DOHH2 (cell line): ENCODE measurements at regions not wholly inside any gene's neighbourhood (a gene's known extent, or its start where the extent isn't known, plus 50 kb on each side); places are given as distances from the start of the nearest gene placed in this dataset.

Source experiments
- H3F3A ChIP-seq: fragments of 200-600 bp; sonication (generic), shearing (Covaris generic); 2 replicates; pipeline ENCODE4 v1.6.0; 2016; ENCODE audit warnings: antibody characterized with exemption, mild to moderate bottlenecking; ENCODE audit not compliant: control insufficient read depth, insufficient read depth
- H3K27ac ChIP-seq: fragments of 200-600 bp; sonication (generic); 2 replicates; pipeline ENCODE4 v1.5.1; 2014; ENCODE audit warnings: low read depth, mild to moderate bottlenecking, low read length, moderate library complexity
- H3K27me3 ChIP-seq: fragments of 200-600 bp; sonication (generic); 2 replicates; pipeline ENCODE4 v1.6.1; 2014; ENCODE audit warnings: mild to moderate bottlenecking, low read length, mixed read lengths; ENCODE audit not compliant: control insufficient read depth
- H3K36me3 ChIP-seq: fragments of 200-600 bp; sonication (generic); 2 replicates; pipeline ENCODE4 v1.6.1; 2014; ENCODE audit warnings: mild to moderate bottlenecking, low read length, moderate library complexity, mixed read lengths; ENCODE audit not compliant: control insufficient read depth
- H3K4me1 ChIP-seq: fragments of 200-600 bp; sonication (generic); 2 replicates; pipeline ENCODE4 v1.6.1; 2014; ENCODE audit warnings: mild to moderate bottlenecking, low read length, mixed read lengths; ENCODE audit not compliant: control insufficient read depth
- H3K4me2 ChIP-seq: fragments of 200-600 bp; sonication (generic); 2 replicates; pipeline ENCODE4 v1.6.0; 2014; ENCODE audit warnings: mild to moderate bottlenecking, low read length, moderate library complexity
- H3K4me3 ChIP-seq: fragments of 200-600 bp; sonication (generic); 2 replicates; pipeline ENCODE4 v1.5.1; 2014; ENCODE audit warnings: mild to moderate bottlenecking, low read length, mixed read lengths
- H3K79me2 ChIP-seq: fragments of 200-600 bp; sonication (generic); 2 replicates; pipeline ENCODE4 v1.6.1; 2014; ENCODE audit warnings: mild to moderate bottlenecking, low read length, mixed read lengths; ENCODE audit not compliant: control insufficient read depth
- H3K9me2 ChIP-seq: fragments of 200-600 bp; sonication (generic); replicated peaks from 2 replicates; pipeline ENCODE4 v1.6.1; 2014; ENCODE audit warnings: mild to moderate bottlenecking, low read length, mixed read lengths; ENCODE audit not compliant: control insufficient read depth
- H3K9me3 ChIP-seq: fragments of 200-600 bp; sonication (generic); 2 replicates; pipeline ENCODE4 v1.6.1; 2014; ENCODE audit warnings: antibody characterized with exemption, low read length, mixed read lengths; ENCODE audit not compliant: control insufficient read depth, insufficient read depth
- H4K20me1 ChIP-seq: fragments of 200-600 bp; sonication (generic); 2 replicates; pipeline ENCODE4 v1.6.0; 2014; ENCODE audit warnings: low read depth, mild to moderate bottlenecking, antibody characterized with exemption, low read length, moderate library complexity; ENCODE audit not compliant: control insufficient read depth, insufficient read depth
- EZH2phosphoT487 ChIP-seq: fragments of 200-600 bp; sonication (generic); IDR thresholded peaks from 2 replicates; pipeline ENCODE4 v1.6.1; 2017; ENCODE audit warnings: borderline replicate concordance, mild to moderate bottlenecking, antibody characterized with exemption, low read length, moderate library complexity, mixed read lengths
- TF ChIP-seq, protein P1 (sequence below): fragments of 200-600 bp; sonication (generic); IDR thresholded peaks from one replicate; pipeline ENCODE4 v1.5.1; 2014; ENCODE audit warnings: antibody characterized with exemption, mild to moderate bottlenecking, low read depth, low read length; ENCODE audit not compliant: poor library complexity, severe bottlenecking

- Histone ChIP-seq H3K9me3 (no peaks in the 10 kb centered on the region), H3F3A (no peaks in the 10 kb centered on the region), H3K79me2 (no peaks in the 10 kb centered on the region), H3K27me3 (0 out of 2 replicates have a peak, but pooled peaks cover 5% of the 10 kb centered on the region), H3K4me1 (no peaks in the 10 kb centered on the region), H3K4me2 (no peak overlapping the region), H4K20me1 (no peaks in the 10 kb centered on the region), H3K4me3 (no peak overlapping the region), H3K27ac (no peak overlapping the region), H3K36me3 (no peaks in the 10 kb centered on the region), H3K9me2 (no peaks in the 10 kb centered on the region)
- no peak for TF ChIP-seq EZH2phosphoT487
- TF ChIP-seq, protein P1, sequence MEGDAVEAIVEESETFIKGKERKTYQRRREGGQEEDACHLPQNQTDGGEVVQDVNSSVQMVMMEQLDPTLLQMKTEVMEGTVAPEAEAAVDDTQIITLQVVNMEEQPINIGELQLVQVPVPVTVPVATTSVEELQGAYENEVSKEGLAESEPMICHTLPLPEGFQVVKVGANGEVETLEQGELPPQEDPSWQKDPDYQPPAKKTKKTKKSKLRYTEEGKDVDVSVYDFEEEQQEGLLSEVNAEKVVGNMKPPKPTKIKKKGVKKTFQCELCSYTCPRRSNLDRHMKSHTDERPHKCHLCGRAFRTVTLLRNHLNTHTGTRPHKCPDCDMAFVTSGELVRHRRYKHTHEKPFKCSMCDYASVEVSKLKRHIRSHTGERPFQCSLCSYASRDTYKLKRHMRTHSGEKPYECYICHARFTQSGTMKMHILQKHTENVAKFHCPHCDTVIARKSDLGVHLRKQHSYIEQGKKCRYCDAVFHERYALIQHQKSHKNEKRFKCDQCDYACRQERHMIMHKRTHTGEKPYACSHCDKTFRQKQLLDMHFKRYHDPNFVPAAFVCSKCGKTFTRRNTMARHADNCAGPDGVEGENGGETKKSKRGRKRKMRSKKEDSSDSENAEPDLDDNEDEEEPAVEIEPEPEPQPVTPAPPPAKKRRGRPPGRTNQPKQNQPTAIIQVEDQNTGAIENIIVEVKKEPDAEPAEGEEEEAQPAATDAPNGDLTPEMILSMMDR: no peak
Measured at GRCh38 chr22:19639610-19640135, 74.6 kb upstream of the SEPTIN5 start.

DNA sequence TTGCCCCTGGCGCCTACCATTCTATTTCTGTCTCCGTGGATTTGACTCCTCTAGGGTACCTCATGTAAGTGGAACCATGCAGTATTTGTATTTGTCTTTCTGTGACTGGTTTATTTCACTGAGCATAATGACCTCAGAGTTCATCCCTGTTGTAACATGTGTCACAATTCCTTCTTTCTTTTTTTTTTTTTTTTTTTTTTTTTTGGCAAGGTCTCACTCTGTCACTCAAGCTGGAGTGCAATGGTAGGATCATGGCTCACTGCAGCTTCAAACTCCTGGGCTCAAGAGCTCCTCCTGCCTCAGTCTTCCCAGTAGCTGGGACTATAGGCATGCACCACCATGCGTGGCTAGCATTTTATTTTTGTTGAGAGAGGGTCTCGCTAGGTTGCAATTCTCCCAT, 74.0 kb upstream of the SEPTIN5 start:
- H3K9me2 ChIP-seq: no peaks in the 10 kb centered on the region
- H3K36me3 ChIP-seq: no peaks in the 10 kb centered on the region
- no peak overlapping the region for H3K27ac ChIP-seq
- no peak overlapping the region for H3K4me2 ChIP-seq
- H3K79me2 ChIP-seq: no peaks in the 10 kb centered on the region
- no peak overlapping the region for H3K4me3 ChIP-seq
- no peaks in the 10 kb centered on the region for H3F3A ChIP-seq
- no peak for TF ChIP-seq EZH2phosphoT487
- TF ChIP-seq, protein P1: no peak
- no peaks in the 10 kb centered on the region for H3K9me3 ChIP-seq
- H4K20me1 ChIP-seq: no peaks in the 10 kb centered on the region
- no peaks in the 10 kb centered on the region for H3K4me1 ChIP-seq
- H3K27me3 ChIP-seq: 0 out of 2 replicates have a peak, but pooled peaks cover 5% of the 10 kb centered on the region

- H3F3A ChIP-seq: no peaks in the 10 kb centered on the region
- no peaks in the 10 kb centered on the region for H3K79me2 ChIP-seq
- no peak overlapping the region for H3K4me2 ChIP-seq
- no peaks in the 10 kb centered on the region for H3K4me1 ChIP-seq
- no peak overlapping the region for H3K27ac ChIP-seq
- H4K20me1 ChIP-seq: no peaks in the 10 kb centered on the region
- H3K4me3 ChIP-seq: no peak overlapping the region
- no peaks in the 10 kb centered on the region for H3K9me2 ChIP-seq
- no peaks in the 10 kb centered on the region for H3K36me3 ChIP-seq
- 0 out of 2 replicates have a peak, but pooled peaks cover 2% of the 10 kb centered on the region for H3K9me3 ChIP-seq
- H3K27me3 ChIP-seq: 0 out of 2 replicates have a peak, but pooled peaks cover 5% of the 10 kb centered on the region
- no peak for TF ChIP-seq EZH2phosphoT487
- TF ChIP-seq, protein P1: no peak
Measured at GRCh38 chr22:19641254-19641982, 72.9 kb upstream of the SEPTIN5 start.
